Lower leg skin (tissue), 4 donors: ENCODE measurements at regions not wholly inside any gene's neighbourhood (a gene's known extent, or its start where the extent isn't known, plus 50 kb on each side); places are given as distances from the start of the nearest gene placed in this dataset.
"Not testable (repeated sequence)": the region's sequence is repeated elsewhere in the genome, so short reads cannot be mapped to it uniquely, and the experiment has no call there.

Experiments used
- DNase-seq, 2 donors: peaks; one replicate each; pipeline ENCODE4 v3.0.0-alpha.2; 2019; ENCODE audit warnings: low spot score in 2 of 2
- H3K4me3 ChIP-seq: fragments of 200-600 bp; sonication (generic); 2 replicates; pipeline ENCODE4 v1.5.1; 2017; ENCODE audit warnings: mild to moderate bottlenecking, low read depth; ENCODE audit not compliant: poor library complexity, severe bottlenecking
- CTCF ChIP-seq, 3 donors: fragments of 450-650 bp; IDR thresholded peaks; one replicate each; pipeline ENCODE4 v1.5.1; 2016; ENCODE audit warnings: antibody characterized with exemption in 3 of 3, mild to moderate bottlenecking in 3 of 3, moderate library complexity in 2 of 3
- POLR2A ChIP-seq, 2 donors: fragments of 450-650 bp; IDR thresholded peaks; one replicate each; pipeline ENCODE4 v1.6.1; 2016 to 2017; ENCODE audit warnings: antibody characterized with exemption in 2 of 2, mild to moderate bottlenecking in 1 of 2, moderate library complexity in 1 of 2
- WGBS, 2 donors: methylation state at CpG; one replicate each; pipeline ENCODE4 v1.1.5; 2018; 5-methylcytosine and 5-hydroxymethylcytosine counted together
- intact Hi-C: fragments of 100-400 bp; cut with DNase I; formaldehyde crosslinking; loops from one replicate; pipeline ENCODE4 v1.15.0; 2023; ENCODE audit warnings: low total_unique reads

GRCh38 chr12:78376257-78376656 lies 488.3 kb upstream of the SYT1 start:
- no peak overlapping the region for H3K4me3 ChIP-seq
- intact Hi-C loops = loop anchor here (2.0 kb wide), 1 partner anchor 87 kb away; no protein-coding TSS in a partner anchor
- TF ChIP-seq POLR2A (IDR thresholded peaks at IDR 0.05) (no peak), CTCF (IDR thresholded peaks at IDR 0.05) (no peak)
- no peak for DNase-seq

- H3K4me3 ChIP-seq, intact Hi-C loops, DNase-seq: not testable (repeated sequence)
- 79 to 83% methylated on average over 2 of the region's 2 CpGs for WGBS, 2 donors
These were observed 485.5 kb upstream of the SYT1 start for GRCh38 chr12:78379065-78379464.

GRCh38 chr12:78383414-78383813 lies 481.2 kb upstream of the SYT1 start:
- 86 to 87% methylated on average over 2 of the region's 2 CpGs for WGBS, 2 donors
- TF ChIP-seq CTCF (IDR thresholded peaks at IDR 0.05) (no peak), POLR2A (IDR thresholded peaks at IDR 0.05) (no peak)
- no peak for DNase-seq
- intact Hi-C loops = no loop called here
- H3K4me3 ChIP-seq = no peak overlapping the region

GRCh38 chr12:78384541-78384940 lies 480.0 kb upstream of the SYT1 start:
- intact Hi-C loops = no loop called here
- 81 to 85% methylated on average over 6 of the region's 6 CpGs for WGBS, 2 donors
- no peak overlapping the region for H3K4me3 ChIP-seq
- TF ChIP-seq CTCF (IDR thresholded peaks at IDR 0.05) (no peak), POLR2A (IDR thresholded peaks at IDR 0.05) (no peak)
- DNase-seq = no peak

- TF ChIP-seq POLR2A (IDR thresholded peaks at IDR 0.05) = no peak
- no peak for TF ChIP-seq CTCF (IDR thresholded peaks at IDR 0.05)
- no peak for DNase-seq
- no peak overlapping the region for H3K4me3 ChIP-seq
- WGBS, 2 donors = 48 to 49% methylated on average over 2 of the region's 2 CpGs
- intact Hi-C loops = no loop called here
These were observed 479.0 kb upstream of the SYT1 start for GRCh38 chr12:78385541-78385940.

- H3K4me3 ChIP-seq = no peak overlapping the region
- 80 to 83% methylated on average over 2 of the region's 2 CpGs for WGBS, 2 donors
- no peak for DNase-seq
- intact Hi-C loops = no loop called here
- no peak for TF ChIP-seq CTCF (IDR thresholded peaks at IDR 0.05)
- TF ChIP-seq POLR2A (IDR thresholded peaks at IDR 0.05) = no peak
These were observed 477.7 kb upstream of the SYT1 start for GRCh38 chr12:78386871-78387270.
